Ishikawa (cell line): ENCODE measurements at regions not wholly inside any gene's neighbourhood (a gene's known extent, or its start where the extent isn't known, plus 50 kb on each side); places are given as distances from the start of the nearest gene placed in this dataset.

Source experiments
- CEBPB ChIP-seq: IDR thresholded peaks from 2 replicates; pipeline ENCODE4 v1.6.1; 2012
- CREB1 ChIP-seq: IDR thresholded peaks from 2 replicates; pipeline ENCODE4 v1.6.1; 2012; ENCODE audit warnings: low read depth
- EP300 ChIP-seq: IDR thresholded peaks from 2 replicates; pipeline ENCODE4 v1.6.1; 2012; ENCODE audit warnings: borderline replicate concordance
- NFIC ChIP-seq: IDR thresholded peaks from 2 replicates; pipeline ENCODE4 v1.6.1; 2012
- RAD21 ChIP-seq: IDR thresholded peaks from 2 replicates; pipeline ENCODE4 v1.6.1; 2012; ENCODE audit warnings: low read depth
- TAF1 ChIP-seq: IDR thresholded peaks from 2 replicates; pipeline ENCODE4 v1.6.1; 2012; ENCODE audit warnings: low read depth, mild to moderate bottlenecking
- TCF12 ChIP-seq: IDR thresholded peaks from 2 replicates; pipeline ENCODE4 v1.6.1; 2012; ENCODE audit warnings: low read depth
- TEAD4 ChIP-seq: IDR thresholded peaks from 2 replicates; pipeline ENCODE4 v1.6.1; 2012
- YY1 ChIP-seq: IDR thresholded peaks from 2 replicates; pipeline ENCODE4 v1.6.1; 2012; ENCODE audit warnings: low read depth
- TF ChIP-seq, protein P1 (sequence below): IDR thresholded peaks from 2 replicates; pipeline ENCODE4 v1.6.1; 2012
- TF ChIP-seq, protein P2 (sequence below): IDR thresholded peaks from 2 replicates; pipeline ENCODE4 v1.6.1; 2012
- TF ChIP-seq, protein P3 (sequence below): IDR thresholded peaks from 2 replicates; pipeline ENCODE4 v1.6.1; 2012; ENCODE audit warnings: low read depth, mild to moderate bottlenecking

DNA sequence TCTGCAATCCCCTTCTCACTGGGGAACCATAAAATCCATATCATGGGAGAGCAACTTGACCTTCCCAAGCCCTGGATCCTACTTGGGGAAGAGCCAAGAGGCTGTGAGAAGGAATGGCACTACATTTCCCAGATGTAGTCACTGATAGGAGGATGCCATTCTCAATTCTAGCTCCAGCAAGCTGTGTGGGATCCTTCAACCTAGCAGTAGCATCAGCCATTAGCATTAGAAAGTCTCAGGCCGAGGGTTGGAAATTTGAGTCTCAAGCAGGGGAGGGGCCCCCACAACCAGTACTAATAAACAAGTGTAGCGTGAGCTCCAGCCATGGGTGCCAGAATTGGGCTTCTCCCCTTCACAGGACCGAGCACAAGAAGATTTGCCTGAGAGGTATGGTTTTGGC lies 84.3 kb upstream of the NELL2 start:
- TF ChIP-seq TEAD4 = no peak
- no peak for TF ChIP-seq TCF12
- TF ChIP-seq CREB1 = no peak
- TF ChIP-seq, protein P1, sequence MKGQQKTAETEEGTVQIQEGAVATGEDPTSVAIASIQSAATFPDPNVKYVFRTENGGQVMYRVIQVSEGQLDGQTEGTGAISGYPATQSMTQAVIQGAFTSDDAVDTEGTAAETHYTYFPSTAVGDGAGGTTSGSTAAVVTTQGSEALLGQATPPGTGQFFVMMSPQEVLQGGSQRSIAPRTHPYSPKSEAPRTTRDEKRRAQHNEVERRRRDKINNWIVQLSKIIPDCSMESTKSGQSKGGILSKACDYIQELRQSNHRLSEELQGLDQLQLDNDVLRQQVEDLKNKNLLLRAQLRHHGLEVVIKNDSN = no peak
- no peak for TF ChIP-seq TAF1
- no peak for TF ChIP-seq EP300
- TF ChIP-seq CEBPB = no peak
- no peak for TF ChIP-seq RAD21
- no peak for TF ChIP-seq YY1
- TF ChIP-seq, protein P2, sequence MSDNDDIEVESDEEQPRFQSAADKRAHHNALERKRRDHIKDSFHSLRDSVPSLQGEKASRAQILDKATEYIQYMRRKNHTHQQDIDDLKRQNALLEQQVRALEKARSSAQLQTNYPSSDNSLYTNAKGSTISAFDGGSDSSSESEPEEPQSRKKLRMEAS = no peak
- no peak for TF ChIP-seq NFIC
- TF ChIP-seq, protein P3, sequence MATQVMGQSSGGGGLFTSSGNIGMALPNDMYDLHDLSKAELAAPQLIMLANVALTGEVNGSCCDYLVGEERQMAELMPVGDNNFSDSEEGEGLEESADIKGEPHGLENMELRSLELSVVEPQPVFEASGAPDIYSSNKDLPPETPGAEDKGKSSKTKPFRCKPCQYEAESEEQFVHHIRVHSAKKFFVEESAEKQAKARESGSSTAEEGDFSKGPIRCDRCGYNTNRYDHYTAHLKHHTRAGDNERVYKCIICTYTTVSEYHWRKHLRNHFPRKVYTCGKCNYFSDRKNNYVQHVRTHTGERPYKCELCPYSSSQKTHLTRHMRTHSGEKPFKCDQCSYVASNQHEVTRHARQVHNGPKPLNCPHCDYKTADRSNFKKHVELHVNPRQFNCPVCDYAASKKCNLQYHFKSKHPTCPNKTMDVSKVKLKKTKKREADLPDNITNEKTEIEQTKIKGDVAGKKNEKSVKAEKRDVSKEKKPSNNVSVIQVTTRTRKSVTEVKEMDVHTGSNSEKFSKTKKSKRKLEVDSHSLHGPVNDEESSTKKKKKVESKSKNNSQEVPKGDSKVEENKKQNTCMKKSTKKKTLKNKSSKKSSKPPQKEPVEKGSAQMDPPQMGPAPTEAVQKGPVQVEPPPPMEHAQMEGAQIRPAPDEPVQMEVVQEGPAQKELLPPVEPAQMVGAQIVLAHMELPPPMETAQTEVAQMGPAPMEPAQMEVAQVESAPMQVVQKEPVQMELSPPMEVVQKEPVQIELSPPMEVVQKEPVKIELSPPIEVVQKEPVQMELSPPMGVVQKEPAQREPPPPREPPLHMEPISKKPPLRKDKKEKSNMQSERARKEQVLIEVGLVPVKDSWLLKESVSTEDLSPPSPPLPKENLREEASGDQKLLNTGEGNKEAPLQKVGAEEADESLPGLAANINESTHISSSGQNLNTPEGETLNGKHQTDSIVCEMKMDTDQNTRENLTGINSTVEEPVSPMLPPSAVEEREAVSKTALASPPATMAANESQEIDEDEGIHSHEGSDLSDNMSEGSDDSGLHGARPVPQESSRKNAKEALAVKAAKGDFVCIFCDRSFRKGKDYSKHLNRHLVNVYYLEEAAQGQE = no peak
